Choroid plexus epithelial cell (primary cell): ENCODE measurements at regions not wholly inside any gene's neighbourhood (a gene's known extent, or its start where the extent isn't known, plus 50 kb on each side); places are given as distances from the start of the nearest gene placed in this dataset.

Experiments
- DNase-seq: peaks from one replicate; pipeline ENCODE4 v3.0.0-alpha.2; 2010; ENCODE audit warnings: low read depth
- H3K4me3 ChIP-seq: 2 replicates; pipeline ENCODE4 v1.5.1; 2011; ENCODE audit warnings: low read depth, mild to moderate bottlenecking, control low read depth, low read length, moderate library complexity
- TF ChIP-seq, protein P1 (sequence below): conservative IDR thresholded peaks from 2 replicates; pipeline ENCODE4 v1.5.1; 2011; ENCODE audit warnings: low read depth, mild to moderate bottlenecking, control low read depth, inconsistent platforms, low read length, moderate library complexity

GRCh38 chr3:106628407-106628806 is 748.8 kb upstream of the CCDC54 start:
- H3K4me3 ChIP-seq = no peak overlapping the region
- peak; percentile 79 for DNase-seq
- TF ChIP-seq, protein P1, sequence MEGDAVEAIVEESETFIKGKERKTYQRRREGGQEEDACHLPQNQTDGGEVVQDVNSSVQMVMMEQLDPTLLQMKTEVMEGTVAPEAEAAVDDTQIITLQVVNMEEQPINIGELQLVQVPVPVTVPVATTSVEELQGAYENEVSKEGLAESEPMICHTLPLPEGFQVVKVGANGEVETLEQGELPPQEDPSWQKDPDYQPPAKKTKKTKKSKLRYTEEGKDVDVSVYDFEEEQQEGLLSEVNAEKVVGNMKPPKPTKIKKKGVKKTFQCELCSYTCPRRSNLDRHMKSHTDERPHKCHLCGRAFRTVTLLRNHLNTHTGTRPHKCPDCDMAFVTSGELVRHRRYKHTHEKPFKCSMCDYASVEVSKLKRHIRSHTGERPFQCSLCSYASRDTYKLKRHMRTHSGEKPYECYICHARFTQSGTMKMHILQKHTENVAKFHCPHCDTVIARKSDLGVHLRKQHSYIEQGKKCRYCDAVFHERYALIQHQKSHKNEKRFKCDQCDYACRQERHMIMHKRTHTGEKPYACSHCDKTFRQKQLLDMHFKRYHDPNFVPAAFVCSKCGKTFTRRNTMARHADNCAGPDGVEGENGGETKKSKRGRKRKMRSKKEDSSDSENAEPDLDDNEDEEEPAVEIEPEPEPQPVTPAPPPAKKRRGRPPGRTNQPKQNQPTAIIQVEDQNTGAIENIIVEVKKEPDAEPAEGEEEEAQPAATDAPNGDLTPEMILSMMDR = peak; percentile 42

GRCh38 chr3:106629215-106629832 is 747.9 kb upstream of the CCDC54 start:
- TF ChIP-seq, protein P1 = no peak
- DNase-seq = peak; percentile 2
- H3K4me3 ChIP-seq = no peak overlapping the region

- H3K4me3 ChIP-seq = no peak overlapping the region
- TF ChIP-seq, protein P1 = no peak
- DNase-seq = peak; percentile 10
Measured at GRCh38 chr3:106631373-106632108, 745.7 kb upstream of the CCDC54 start.

DNA sequence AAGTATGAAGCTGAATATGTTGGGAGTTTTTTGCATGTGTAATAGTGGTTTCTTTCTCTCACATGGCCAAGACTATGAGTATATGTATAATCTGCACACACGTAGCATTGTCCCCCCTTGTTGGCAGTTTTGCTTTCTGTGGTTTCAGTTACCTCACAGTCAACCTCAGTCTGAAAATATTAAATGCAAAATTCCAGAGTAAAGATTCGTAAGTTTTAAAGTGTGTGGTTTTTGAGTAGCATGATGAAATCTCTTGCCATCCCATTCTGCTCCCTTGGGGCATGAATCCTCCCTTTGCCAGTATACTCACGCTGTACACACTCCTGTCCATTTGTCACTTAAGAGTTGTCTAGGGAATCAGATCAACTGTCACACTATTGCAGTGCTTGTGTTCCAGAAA is 742.0 kb upstream of the CCDC54 start:
- H3K4me3 ChIP-seq = no peak overlapping the region
- peak; percentile 83 for DNase-seq
- TF ChIP-seq, protein P1 = no peak

DNA sequence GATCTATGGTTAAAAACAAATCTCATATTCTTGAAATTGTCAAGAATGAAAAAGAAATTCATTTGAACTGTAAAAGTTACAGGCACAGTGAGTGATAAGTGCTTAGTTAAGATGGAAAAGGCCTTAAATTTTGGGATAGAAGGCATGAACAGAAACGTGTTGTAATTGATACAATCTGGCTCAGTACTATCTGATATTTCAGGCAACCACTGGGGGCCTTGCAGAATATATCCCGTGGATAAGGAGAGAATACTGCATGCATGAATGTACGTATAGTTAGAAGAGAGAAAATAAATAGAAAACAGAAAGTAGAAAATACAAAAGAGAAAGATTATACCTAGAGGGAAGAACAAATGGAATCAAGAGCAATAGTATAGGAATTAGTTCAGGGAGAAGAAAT is 741.4 kb upstream of the CCDC54 start:
- DNase-seq = peak; percentile 8
- H3K4me3 ChIP-seq = no peak overlapping the region
- TF ChIP-seq, protein P1 = no peak

GRCh38 chr3:106640353-106640752 is 736.9 kb upstream of the CCDC54 start:
- TF ChIP-seq, protein P1 = no peak
- no peak overlapping the region for H3K4me3 ChIP-seq
- no peak for DNase-seq

DNA sequence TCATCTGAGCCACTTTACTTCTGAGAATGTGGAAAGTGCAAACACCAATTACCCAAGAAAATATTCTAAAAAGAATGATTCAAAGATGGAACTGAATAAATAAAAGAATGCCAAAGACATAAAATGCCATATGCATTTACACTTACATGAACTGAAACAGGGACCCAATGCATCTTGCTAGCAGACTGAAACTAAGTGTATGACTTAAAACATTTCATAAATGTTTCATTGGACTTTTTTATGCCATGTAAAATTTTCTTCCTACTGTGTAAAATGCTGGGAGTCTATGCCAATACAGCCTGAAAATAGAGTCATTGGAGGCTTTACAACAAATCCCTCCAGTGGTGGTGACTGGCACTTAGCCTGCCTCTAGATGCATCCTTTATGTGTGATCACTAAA is 735.1 kb upstream of the CCDC54 start:
- TF ChIP-seq, protein P1 = no peak
- DNase-seq = no peak

More for the DNA sequence above, 735.1 kb upstream of the CCDC54 start:
- no peak overlapping the region for H3K4me3 ChIP-seq
